C4-2B (cell line): ENCODE measurements at regions not wholly inside any gene's neighbourhood (a gene's known extent, or its start where the extent isn't known, plus 50 kb on each side); places are given as distances from the start of the nearest gene placed in this dataset.

Experiments used
- ZFX ChIP-seq: fragments of 450-650 bp; IDR thresholded peaks from 2 replicates; pipeline ENCODE4 v1.6.1; 2017
- TF ChIP-seq, protein P1 (sequence below): fragments of 450-650 bp; conservative IDR thresholded peaks from 2 replicates; pipeline ENCODE4 v1.5.1; 2017; ENCODE audit warnings: mild to moderate bottlenecking

DNA sequence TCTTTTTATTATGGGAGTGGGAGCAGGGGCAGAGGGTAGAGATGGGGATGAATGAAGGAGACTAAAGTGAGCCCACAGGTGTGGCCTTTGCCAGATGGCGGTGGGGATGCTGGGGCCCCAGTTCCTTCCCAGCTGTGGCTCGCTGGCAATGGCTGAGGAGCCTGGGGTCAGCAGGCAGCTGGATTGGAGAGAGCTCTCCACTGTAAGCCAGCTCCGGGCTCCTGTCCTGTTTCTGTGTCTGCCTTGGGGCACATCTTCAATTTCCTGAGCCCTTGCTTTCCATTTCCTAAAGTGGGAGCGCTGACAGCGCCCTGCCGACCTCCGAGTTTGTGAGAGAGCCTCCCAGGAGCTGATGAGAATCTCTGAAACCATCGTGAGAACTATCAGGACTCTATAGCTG, 75.6 kb upstream of the SPRY4 start:
- TF ChIP-seq, protein P1, sequence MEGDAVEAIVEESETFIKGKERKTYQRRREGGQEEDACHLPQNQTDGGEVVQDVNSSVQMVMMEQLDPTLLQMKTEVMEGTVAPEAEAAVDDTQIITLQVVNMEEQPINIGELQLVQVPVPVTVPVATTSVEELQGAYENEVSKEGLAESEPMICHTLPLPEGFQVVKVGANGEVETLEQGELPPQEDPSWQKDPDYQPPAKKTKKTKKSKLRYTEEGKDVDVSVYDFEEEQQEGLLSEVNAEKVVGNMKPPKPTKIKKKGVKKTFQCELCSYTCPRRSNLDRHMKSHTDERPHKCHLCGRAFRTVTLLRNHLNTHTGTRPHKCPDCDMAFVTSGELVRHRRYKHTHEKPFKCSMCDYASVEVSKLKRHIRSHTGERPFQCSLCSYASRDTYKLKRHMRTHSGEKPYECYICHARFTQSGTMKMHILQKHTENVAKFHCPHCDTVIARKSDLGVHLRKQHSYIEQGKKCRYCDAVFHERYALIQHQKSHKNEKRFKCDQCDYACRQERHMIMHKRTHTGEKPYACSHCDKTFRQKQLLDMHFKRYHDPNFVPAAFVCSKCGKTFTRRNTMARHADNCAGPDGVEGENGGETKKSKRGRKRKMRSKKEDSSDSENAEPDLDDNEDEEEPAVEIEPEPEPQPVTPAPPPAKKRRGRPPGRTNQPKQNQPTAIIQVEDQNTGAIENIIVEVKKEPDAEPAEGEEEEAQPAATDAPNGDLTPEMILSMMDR, result no peak
- TF ChIP-seq ZFX, result no peak
